ENCODE measurements at regions not wholly inside any gene's neighbourhood (a gene's known extent, or its start where the extent isn't known, plus 50 kb on each side); places are given as distances from the start of the nearest gene placed in this dataset.

DNA sequence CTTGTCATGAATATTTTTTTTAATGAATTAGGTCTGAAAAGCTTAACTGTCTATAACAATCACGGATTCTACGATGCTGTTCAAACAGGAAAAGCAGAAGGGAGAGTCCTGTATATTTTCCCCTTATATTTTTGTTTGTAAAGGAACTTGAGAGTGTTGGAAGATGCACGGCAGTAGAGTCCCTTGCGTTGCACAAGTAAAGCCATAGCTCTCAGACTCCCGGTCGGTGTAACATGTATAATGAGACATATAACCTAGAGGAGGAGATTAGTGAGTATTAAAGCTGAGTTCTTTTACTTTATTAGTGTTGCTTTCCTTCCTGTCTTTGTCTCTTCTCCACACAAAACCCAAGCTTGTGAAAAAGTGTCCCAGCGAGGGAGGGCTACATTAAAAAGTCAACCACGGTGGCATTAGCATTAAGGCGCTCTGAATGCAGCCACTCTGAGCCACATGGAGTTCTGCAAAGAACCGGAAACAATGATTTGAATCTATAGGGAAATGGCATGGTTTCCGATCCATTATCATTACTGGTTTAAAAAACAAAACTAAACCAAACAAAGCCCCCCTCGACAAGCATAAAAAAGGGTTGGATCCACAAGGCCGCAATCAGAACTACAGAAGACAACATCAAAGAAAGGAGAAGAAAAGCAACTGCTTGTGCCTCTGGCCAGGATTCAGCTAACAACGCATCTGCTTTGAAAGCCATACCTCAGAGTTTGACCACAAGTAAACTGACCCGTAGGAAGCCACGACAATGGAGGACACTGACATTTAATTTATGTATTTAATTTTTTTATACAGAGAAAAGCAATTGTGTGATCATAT is 356.8 kb downstream of the LMO4 start:
- DNase-seq, result no peak

DNA sequence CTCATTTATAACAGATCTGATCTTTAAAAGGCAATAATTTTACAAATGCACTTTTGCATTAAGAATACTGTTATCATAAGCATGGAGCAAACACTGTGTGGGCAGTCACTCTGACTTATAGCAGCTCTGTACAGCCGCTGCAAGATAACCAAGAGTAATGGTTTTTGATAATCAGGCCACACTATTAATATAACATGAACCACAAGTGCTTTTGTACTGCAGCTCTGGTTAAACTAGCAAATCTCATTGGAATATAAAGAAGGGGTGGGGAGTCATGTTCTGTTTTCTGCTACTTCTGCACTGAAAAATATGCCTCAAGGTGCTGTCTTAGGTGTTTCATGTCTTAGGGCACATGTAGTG is 357.4 kb downstream of the LMO4 start:
- no peak for DNase-seq

DNA sequence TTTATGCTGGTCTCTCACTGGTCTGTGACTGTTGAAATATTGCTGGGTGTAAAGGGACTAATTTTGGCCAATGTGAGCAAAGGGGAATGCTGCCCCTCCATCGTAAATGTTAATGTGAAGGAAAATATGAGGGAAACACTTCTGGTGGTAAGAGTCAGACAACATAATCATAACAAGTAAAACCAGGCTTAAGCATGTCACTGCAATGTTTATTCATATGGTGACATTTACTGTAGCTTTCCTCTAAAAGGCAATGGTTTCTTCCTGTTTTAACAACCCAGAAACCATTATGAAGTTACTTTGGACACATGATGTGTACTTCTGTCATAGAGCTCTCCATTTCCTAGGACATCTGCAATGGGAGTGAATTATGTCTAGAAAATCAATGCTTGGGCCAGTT is 358.0 kb downstream of the LMO4 start:
- no peak for DNase-seq

DNA sequence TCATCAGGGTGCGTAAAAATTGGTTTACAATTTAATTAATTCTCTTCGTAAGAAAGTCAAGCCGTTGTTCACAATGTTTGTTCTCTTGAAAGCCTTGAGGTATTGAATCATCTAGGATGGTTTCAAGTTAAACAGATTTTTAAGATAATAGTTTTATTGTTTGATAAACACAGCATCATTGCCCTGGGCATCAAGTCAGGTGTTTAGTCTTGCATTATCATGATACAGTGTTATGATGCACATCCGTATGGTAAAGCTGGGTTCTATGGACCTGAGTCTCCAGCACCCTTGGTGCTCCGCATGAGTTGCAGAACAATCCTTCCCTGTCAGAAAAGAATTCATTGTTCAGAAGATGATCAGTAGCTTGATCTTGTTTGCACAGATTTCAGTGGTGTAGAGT is 359.5 kb downstream of the LMO4 start:
- no peak for DNase-seq

DNA sequence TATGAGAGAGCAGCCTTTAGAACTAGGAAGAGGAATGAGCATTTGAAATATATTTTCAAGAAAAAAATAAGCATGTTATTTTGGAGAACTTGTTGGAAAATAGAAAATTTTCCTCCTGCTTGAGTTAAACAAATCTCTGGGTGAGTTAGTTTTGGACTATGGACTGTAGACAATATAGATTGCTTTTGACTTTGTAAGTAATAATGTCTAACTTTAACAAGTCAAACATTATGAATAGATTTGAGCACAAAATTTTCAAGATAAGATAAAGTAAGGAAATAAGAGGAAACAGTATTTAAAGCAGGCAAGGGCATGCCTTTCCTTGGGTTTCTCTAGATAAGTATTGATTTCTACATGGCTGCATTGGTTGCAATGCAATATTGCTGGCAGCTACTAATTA is 360.8 kb downstream of the LMO4 start:
- no peak for DNase-seq

DNA sequence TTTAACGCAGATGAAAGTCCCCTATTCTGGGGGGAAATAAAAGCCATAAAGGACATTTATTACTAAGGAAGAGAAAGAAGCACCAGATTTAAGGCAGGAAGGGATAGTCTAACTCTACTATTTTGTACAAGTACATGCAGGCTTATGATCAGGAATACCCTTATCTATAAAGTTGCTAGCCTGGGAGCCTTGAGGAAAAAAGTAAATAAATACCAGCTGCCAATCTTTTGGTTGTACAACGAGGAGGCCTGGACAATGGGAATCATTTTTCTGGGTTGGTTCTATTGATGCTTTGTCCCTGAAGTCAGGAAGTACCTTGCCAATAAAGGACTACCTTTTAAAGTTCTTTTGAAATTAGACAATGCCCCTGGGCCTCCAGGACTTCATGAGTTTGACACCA is 367.8 kb downstream of the LMO4 start:
- DNase-seq, result no peak

DNA sequence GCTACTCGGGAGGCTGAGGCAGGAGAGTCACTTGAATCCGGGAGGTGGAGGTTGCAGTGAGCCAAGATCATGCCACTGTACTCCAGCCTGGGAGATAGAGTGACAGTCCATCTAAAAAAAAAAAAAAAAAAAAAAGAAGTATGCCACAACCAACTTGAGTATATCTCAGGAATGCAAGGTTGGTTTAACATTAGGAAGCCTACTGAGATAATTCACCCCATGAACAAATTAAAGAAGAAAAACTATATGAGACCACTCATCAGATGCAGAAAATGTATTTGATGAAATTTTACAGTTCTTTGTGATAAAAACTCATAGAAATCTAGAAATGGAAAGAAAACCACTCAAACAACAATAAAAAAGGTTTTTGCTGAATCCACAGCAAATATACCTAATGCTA is 373.8 kb downstream of the LMO4 start:
- DNase-seq, result no peak

DNA sequence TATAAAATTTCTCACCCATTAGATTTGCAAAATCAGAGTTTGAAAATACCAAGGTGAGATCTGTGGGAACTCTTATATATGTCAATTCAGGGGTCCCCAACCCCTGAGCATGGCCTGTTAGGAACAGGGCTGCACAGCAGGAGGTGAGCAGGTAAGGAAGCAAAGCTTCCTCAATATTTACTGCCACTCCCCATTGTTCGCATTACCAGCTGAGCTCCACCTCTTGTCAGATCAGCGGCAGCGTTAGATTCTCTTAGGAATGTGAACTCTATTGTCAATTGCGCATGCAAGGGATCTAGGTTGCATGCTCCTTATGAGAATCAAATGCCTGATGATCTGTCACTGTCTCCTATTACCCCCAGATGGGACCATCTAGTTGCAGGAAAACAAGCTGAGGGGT is 376.6 kb downstream of the LMO4 start:
- no peak for DNase-seq

DNA sequence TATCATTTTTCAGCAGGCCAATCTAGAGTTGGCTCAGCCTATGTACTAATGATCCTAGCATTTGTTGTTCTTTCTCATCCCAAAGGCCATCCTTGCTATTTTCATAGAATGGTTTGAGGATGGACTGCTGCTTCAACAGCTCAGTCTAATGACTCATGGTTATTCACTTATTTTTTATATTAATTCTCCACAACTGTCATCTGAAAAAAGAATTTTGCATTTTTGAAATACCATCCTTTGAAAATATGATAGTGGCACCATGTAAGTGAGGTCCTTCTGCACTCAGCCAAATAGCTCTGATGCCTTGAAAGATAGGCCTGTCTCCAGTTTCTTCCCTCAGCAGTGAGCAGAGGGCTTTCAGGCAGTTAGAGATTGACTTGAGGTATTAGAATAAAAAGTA is 377.5 kb downstream of the LMO4 start:
- DNase-seq, result no peak

DNA sequence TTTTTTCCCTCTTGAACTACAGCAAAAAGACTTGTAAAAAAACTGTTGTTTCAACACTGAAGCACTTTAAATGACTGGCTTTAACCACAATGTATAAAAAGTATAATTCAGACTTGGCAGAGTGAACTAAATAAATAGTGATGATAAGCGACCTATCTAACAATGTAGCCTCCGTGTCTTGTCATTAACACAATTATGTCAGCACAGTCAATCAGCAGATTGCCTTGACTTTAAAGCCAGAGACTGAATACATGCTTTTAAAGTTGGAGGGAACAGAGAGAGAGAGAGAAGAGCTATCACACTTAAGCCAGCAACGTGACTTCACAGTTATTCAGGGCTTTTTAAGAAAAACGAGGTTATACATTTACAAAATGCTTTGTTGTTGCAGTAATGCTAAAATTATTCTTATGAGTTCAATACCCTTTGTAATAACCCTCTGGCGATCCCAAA is 378.1 kb downstream of the LMO4 start:
- no peak for DNase-seq

DNA sequence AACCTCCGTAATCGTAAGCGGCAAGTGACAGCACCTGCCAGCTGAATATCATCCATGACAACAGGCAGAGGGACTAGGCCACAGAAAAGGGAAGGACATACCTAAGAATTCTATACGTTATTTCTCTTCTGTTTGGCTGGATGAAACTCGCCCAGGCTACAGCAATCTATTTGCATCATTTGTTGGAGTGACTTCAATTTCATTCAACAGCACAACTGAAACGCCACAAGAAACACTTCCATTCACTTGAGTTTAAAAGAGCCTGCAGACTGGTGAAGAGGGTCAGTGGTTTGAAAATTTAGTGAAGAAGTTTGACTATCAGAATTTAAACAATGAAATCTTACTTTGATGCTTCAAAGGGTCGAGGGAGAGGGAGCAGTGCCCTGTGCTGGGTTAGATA is 378.7 kb downstream of the LMO4 start:
- DNase-seq, result no peak

DNA sequence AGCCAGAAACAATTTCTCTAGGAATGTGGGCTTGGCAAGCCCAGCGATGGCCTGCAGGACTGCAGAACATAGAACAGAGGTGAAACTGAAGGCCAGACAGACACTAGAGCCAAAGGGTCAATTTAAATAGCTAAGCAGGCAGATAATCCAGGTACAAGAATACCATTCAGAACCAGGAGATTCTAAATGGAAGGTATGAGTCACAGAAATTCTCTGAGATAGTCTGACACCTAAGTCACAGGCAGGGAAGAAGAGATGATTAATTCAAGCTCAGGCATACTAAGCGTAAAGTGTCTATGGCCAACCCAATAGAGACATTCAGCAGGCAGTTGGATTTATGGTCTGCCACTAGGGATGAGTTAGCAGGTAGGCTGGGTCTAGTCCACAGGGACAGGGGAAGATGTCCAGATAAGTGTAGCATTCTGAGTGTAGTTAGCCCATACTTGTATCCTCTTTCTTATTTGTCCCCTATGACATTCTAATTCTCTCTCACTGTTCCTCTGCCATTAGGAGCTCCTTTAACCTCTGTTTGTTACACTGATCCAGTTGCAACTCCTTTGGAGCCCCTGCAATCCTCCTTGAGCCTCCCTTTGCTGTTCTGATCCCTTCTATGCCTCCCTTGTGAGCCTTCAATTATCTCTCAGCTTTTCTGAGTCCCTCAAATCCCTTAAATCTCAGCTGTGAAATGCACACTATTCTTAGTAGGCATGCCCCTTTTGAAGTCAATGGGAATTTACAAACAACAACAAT is 383.8 kb downstream of the LMO4 start:
- DNase-seq, result no peak

DNA sequence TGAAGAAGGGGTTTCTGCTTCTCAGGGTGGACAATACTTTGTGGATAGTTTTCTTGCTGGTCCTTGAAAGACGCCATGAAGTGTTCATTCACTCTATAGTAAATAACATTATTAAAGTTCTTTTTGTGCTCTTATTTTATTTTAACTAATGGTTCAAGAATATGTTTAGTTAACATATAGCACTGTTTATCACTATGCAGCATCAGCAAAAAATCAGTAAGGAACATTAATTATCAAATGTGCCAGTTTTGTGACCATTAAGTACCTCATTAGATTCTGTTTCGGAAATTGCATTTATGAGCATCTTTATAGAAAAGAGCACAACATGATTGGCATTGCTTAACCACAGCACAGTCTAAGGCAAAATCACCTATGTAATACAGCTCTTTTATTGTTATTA is 385.6 kb downstream of the LMO4 start:
- no peak for DNase-seq

DNA sequence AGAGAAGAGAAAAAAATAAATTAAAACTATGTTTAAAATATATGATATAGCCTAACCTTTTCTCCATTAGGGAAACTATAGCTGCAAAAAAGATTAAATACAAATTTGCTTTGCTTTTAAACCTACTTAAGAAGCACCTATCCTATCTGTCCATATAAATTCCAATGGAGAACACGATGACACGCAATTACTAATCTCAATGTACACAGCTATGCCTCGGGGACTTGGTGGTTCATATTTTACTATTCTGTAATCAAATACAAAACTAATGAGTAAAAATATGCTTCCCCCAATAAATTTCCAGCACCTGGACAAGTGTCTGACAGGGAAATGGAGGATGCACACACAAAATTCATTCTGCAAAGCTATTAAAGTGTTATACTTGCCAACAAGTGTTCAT is 386.4 kb downstream of the LMO4 start:
- no peak for DNase-seq

DNA sequence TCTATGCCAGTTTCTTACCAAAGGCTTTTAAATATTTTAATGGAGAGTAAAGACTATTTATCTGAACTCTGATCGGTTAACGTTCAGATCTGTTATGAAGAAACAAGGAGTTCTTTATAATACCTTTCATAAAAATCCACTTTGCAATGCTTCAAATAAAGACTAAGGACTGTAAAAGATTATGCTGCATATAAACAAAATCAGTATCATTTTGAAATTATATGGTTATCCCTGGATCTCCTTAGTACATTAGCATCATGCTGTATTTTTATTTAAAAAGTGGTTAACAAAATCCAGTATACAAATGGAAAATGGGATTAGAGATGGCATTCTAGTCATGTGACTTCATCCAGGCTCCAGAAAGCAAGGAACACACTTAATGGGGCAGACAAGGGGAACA is 386.8 kb downstream of the LMO4 start:
- DNase-seq, result no peak

DNA sequence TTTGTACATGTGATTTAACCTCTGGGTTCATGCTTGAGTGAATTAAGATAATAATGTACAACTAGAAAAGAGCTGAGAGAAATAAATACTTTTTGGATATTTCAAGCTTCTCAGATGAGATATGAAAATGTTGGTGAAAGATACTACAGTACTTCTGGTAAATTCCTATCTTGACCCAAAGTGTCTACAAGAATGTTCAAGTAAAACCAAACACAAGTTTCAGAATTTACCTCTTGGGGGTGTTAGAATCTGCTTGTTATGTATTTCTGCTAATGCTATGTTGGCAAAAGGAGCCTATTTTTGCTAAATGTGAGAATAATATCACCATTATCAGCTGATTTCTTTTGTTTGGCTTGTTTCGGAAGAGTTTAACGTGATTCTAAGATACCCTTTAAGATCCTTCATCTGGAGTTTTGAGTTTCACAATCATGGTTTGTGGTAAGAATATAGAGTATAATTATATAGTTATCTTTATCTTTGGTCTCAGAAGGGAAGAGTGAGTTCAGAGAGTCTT is 388.5 kb downstream of the LMO4 start:
- DNase-seq, result no peak

DNA sequence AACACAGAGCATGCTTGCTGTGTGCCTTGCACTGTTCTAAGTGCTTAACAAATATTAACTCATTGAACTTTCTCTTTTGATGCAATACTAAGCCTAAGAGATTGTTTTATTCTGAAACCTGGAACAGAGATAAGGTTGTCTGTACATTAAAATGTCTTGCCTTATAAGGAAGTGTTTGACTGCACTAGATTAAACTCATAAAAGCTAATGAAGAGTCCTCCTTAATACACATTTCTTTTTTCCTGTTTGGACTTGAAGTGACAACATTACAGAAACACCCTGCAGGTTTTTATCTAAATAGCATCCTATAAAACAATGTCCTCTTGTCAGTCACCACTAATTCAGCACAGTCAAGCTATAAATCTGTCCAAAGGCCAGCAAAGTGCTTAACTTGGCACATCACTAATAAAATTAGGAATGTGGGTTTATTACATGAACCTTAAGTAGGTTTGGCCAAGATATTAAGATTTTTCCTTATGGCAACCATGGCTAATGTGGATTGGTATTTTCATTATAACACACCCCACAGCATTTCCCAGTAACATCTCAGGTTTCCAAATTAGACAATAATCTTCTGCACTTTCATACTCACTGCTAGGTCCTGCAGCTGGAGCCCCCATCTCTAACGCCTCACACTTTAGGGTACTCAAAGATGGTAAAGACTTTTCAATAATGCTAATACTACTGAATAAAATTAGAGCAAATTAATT is 389.7 kb downstream of the LMO4 start:
- DNase-seq, result no peak

DNA sequence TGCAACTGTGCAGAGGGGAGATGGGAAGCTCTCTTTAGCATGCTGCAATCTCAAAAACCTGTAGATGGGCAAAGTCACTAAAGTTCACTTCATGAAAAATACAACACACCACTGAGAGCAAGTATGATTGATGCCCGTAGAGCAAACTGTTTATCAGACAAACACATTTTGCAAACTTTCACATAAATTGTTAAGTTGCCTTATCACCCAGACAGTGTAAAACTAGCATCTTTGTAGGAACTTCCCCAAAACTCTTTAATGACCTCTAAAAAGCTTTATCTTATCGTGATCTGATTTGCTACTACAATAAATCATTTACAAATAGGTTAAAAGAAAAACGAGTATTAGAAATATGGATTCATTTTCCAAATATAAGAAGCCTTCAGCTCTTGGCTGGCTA is 391.0 kb downstream of the LMO4 start:
- DNase-seq, result no peak

DNA sequence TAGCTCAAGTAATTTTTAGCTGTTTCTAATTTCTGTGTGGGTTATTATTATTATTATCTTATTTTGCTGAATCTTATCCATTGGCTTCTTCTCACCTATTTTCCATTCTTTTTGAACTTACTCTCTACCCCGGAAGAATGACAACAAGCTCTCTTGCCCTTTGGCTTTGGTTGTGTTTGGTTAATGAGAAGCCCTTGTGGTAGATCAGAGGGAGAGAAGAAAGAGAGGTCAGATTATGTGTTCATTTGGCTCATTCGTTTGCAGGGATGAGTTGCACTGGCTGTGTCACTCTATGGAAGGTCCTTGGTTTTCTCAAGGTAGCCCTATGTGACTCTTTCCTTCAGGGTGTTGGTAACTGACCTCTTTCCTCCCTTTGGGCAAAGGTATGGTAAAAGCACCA is 391.9 kb downstream of the LMO4 start:
- no peak for DNase-seq

DNA sequence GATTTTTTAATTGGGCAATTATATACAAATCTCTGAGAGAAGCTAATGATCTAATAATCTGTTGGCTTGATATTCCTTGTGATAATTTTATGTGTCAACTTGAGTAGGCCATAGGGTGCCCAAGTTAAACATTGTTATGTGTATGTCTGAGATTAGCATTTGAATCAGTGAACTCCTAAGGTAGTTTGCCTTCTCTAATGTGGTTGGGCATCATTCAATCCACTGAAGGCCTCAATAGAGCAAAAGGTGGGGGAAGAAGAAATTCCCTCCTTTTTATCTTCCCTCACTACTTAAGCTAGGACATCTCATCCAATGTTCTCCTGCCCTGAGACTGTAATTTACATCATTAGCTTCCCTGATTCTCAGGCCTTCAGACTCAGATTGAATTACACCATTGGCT is 394.5 kb downstream of the LMO4 start:
- no peak for DNase-seq

DNA sequence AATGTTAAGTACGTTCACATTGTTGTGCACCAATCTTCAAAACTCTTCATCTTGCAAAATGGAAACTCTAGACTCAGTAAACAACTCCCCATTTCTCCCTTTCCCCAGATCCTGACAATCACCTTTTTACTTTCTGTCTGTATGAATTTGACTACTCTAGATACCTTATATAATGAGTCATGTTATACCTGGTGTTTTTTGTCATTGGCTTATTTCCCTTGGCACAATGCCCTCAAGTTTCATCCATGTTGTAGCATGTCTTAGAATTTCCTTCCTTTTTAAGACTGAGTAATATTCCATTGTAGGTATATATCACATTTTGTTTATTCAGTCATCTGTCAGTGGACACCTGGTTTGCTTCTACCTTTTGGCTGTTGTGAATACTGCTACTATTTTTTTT is 399.5 kb downstream of the LMO4 start:
- DNase-seq, result no peak

DNA sequence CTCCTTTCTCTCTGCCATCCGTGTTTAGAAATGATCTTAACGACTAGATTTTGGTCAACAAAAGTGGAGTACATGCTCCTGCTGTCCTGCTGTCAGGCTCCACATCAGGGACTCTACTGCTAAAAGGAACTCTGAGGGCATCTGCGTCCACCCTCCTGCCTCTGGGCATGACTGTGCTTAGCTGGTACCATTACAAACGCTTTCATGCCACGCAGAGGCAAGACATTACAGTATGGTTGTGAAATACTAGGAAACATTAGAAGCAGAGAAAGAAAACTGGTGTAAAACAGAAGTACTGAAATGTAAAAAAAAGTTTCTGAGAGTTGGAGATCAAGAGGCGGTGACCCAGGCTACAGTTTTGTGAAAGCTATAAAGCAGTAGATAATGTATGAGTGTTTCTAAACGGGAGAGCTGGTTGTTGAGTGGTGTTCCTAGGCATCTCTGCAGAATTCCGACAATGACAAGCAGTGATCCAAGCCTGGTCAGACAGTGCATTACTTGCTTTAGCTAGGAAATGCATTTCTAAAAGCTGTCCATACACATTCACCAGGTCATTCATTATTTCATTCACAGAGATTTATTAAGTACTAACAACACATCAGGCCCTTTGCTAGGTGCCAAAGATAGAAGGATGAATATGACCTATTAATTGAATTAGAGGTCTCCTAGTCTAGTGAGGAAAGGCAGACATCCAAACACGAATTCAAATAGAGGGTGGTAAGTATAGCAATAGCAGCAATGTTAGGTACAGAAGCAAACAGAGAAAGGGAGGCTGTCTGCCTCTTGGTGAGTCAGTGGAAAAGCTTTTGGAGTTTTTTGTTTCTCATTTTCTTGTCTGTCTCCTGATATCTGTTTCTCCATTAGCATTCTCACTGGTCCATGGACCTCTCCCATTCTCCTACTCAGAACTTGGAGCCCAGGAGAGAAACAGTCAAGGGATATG is 401.9 kb downstream of the LMO4 start:
- no peak for DNase-seq

DNA sequence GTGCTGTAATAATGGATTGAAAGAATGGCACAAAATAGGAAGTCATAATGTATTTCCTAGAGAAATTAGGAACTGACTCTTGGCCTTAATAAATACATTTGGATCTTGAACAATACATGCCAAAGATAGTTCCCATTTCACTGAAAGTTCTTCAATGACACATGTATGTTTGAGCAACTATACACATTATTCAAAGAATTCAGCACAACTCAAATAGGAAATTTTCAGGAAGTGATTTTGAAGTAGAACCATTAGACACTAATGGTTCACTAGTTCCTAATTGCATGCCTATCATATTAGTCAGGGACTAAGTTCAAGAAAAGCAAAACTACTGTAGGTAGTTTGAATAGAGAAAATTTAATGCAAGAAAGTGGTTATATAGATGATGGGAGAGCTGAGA is 404.7 kb downstream of the LMO4 start:
- DNase-seq, result no peak
